Endothelial cell of umbilical vein (primary cell): ENCODE measurements at regions not wholly inside any gene's neighbourhood (a gene's known extent, or its start where the extent isn't known, plus 50 kb on each side); places are given as distances from the start of the nearest gene placed in this dataset.

ENCODE experiments used
- BruUV-seq: library from RNA; stranded (reverse); fragments of 400-500 nt; replicated peaks from 2 replicates; lab custom pipeline; 2021; lab: Mats Ljungman, UMichigan
- CTCF ChIA-PET: fragments of 300-600, 350-600 bp; sonication (Branson Sonifier 250); formaldehyde crosslinking; loops from one replicate; lab custom pipeline; 2021; ENCODE audit warnings: antibody characterized with exemption, inconsistent platforms; lab: Charles Lee
- POLR2A ChIA-PET: fragments of 300-600, 350-600 bp; sonication (Branson Sonifier 250); formaldehyde crosslinking; loops from one replicate; lab custom pipeline; 2021; ENCODE audit warnings: antibody characterized with exemption, inconsistent platforms; lab: Charles Lee
- DNase-seq: peaks from one replicate; pipeline ENCODE4 v3.0.0-alpha.2; 2011; ENCODE audit warnings: low read depth, low spot score
- FAIRE-seq: peaks from 2 replicates; lab custom pipeline; 2011; peaks lifted over from hg19 to GRCh38; lab: Jason Lieb, UNC
- H2AFZ ChIP-seq: 2 replicates; pipeline ENCODE4 v1.6.0; 2012; ENCODE audit warnings: low read depth, low read length, control low read depth, inconsistent platforms
- H3K27ac ChIP-seq: 2 replicates; pipeline ENCODE4 v1.5.1; 2011; ENCODE audit warnings: low read depth, mild to moderate bottlenecking, control low read depth, low read length, moderate library complexity; ENCODE audit not compliant: insufficient read depth
- H3K27me3 ChIP-seq, 2 experiments: 2 replicates each; pipeline versions ENCODE4 v1.6.0 to v1.6.1; 2011; ENCODE audit warnings: low read length in 2 of 2, mixed read lengths in 1 of 2; ENCODE audit not compliant: control insufficient read depth in 2 of 2, insufficient read depth in 2 of 2
- H3K36me3 ChIP-seq, 2 experiments: 2 replicates in 1 of 2; 3 replicates in 1 of 2; pipeline ENCODE4 v1.5.1; 2011; ENCODE audit warnings: low read length in 2 of 2, mild to moderate bottlenecking in 1 of 2, moderate library complexity in 1 of 2; ENCODE audit not compliant: control insufficient read depth in 2 of 2, insufficient read depth in 2 of 2; ENCODE audit errors: extremely low read depth in 1 of 2
- H3K4me1 ChIP-seq: 3 replicates; pipeline ENCODE4 v1.5.1; 2011; ENCODE audit warnings: mild to moderate bottlenecking, low read length; ENCODE audit not compliant: control insufficient read depth, insufficient read depth; ENCODE audit errors: extremely low read depth
- H3K4me2 ChIP-seq: 2 replicates; pipeline ENCODE4 v1.6.1; 2011; ENCODE audit warnings: low read length, control low read depth, mixed read lengths; ENCODE audit not compliant: insufficient read depth
- H3K4me3 ChIP-seq, 3 experiments: fragments of 200-600 bp in 1 of 3; sonication (generic), shearing (Covaris generic) in 1 of 3; replicated peaks in 1 of 3; 2 replicates each; pipeline ENCODE4 v1.5.1; 2011 to 2016; ENCODE audit warnings: control low read depth in 3 of 3, low read length in 3 of 3, mild to moderate bottlenecking in 2 of 3, inconsistent platforms in 1 of 3, low read depth in 1 of 3, moderate library complexity in 1 of 3; ENCODE audit not compliant: insufficient read depth in 1 of 3
- H3K79me2 ChIP-seq: 2 replicates; pipeline ENCODE4 v1.6.0; 2012; ENCODE audit warnings: low read length, inconsistent platforms; ENCODE audit not compliant: control insufficient read depth, insufficient read depth
- H3K9ac ChIP-seq: replicated peaks from 2 replicates; pipeline ENCODE3; 2011; ENCODE audit warnings: low read length, control low read depth; ENCODE audit not compliant: insufficient read depth; ENCODE audit errors: extremely low read depth
- H3K9me1 ChIP-seq: replicated peaks from 3 replicates; pipeline ENCODE4 v1.6.0; 2011; ENCODE audit warnings: mild to moderate bottlenecking, low read length; ENCODE audit not compliant: control insufficient read depth, insufficient read depth; ENCODE audit errors: extremely low read depth
- H3K9me3 ChIP-seq: replicated peaks from 2 replicates; pipeline ENCODE4 v1.5.1; 2012; ENCODE audit warnings: low read length, inconsistent platforms; ENCODE audit not compliant: control insufficient read depth, insufficient read depth
- H4K20me1 ChIP-seq: replicated peaks from 2 replicates; pipeline ENCODE3; 2011; ENCODE audit warnings: mild to moderate bottlenecking, low read length; ENCODE audit not compliant: control insufficient read depth, insufficient read depth; ENCODE audit errors: extremely low read depth
- EZH2 ChIP-seq: IDR thresholded peaks from 2 replicates; pipeline ENCODE4 v1.6.1; 2012; ENCODE audit warnings: borderline replicate concordance, low read depth, mild to moderate bottlenecking, moderate library complexity, low read length, inconsistent platforms; ENCODE audit not compliant: severe bottlenecking
- FOS ChIP-seq: IDR thresholded peaks from 2 replicates; pipeline ENCODE4 v1.6.1; 2011; ENCODE audit warnings: mild to moderate bottlenecking, low read length, moderate library complexity, borderline replicate concordance; ENCODE audit not compliant: insufficient read depth
- JUN ChIP-seq: IDR thresholded peaks from 2 replicates; pipeline ENCODE4 v1.6.1; 2011; ENCODE audit warnings: borderline replicate concordance, low read depth; ENCODE audit not compliant: insufficient read length, insufficient read depth
- MYC ChIP-seq: IDR thresholded peaks from one replicate; pipeline ENCODE4 v1.6.1; 2011; ENCODE audit warnings: mild to moderate bottlenecking, low read depth, low read length
- POLR2A ChIP-seq: IDR thresholded peaks from 2 replicates; pipeline ENCODE4 v1.6.1; 2012; ENCODE audit warnings: low read depth, mild to moderate bottlenecking, control low read depth, low read length
- POLR2AphosphoS5 ChIP-seq: IDR thresholded peaks from 2 replicates; pipeline ENCODE4 v1.6.1; 2012; ENCODE audit warnings: low read depth, mild to moderate bottlenecking, control low read depth, low read length, moderate library complexity; ENCODE audit not compliant: insufficient read depth
- dilution Hi-C: fragments of 300-500 bp; cut with MboI; formaldehyde crosslinking; loops from one replicate; pipeline ENCODE4 v1.15.0; 2019; ENCODE audit warnings: low sequenced_read_pairs; ENCODE audit not compliant: extremely low pct_ligation_motif_present
- intact Hi-C: fragments of 100-400 bp; cut with micrococcal nuclease; formaldehyde crosslinking; loops from one replicate; pipeline ENCODE4 v1.10.0; 2022
- TF ChIP-seq, protein P1 (sequence below), 2 donors: IDR thresholded peaks; 1 replicate in 1 of 2; 2 replicates in 1 of 2; pipeline ENCODE4 v1.5.1; 2011; ENCODE audit warnings: low read length in 2 of 2, mild to moderate bottlenecking in 2 of 2, moderate library complexity in 2 of 2, control low read depth in 1 of 2, inconsistent platforms in 1 of 2, low read depth in 1 of 2; ENCODE audit not compliant: insufficient read depth in 1 of 2; ENCODE audit errors: extremely low read depth in 1 of 2
- TF ChIP-seq, protein P2 (sequence below): IDR thresholded peaks from 2 replicates; pipeline ENCODE4 v1.6.1; 2011; ENCODE audit not compliant: insufficient read depth, insufficient read length

DNA sequence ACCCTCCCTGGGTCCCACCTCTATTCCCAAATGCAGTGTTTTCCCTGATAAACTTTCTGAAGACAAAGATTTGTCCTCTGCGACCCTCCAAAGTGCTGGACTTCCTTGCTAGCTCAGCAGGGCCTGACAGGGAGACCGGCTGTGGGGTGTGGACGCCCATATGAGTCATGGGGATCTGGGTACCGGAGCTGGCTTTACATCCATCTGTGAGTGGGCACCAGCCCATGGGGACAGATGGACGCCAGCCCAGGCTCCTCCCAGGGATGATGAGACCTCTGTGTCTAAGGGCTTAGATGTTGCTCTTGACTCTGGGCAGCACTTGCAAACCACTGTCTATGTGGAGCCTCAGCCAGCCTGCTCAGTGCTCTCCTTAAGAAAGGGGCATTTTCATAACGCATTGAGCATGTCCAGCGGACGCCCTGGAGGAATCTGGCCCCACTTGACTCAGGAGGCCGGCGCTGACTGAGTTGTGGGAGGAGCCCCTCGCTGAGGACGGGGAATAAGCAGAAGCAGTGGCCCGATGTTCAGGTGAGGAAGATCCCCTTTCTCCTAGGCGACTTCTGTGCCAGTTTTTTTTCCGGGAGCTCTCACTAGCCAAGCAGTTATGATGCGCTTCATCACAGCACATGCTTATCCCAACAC lies 229.4 kb upstream of the MYT1L start:
- Histone ChIP-seq H3K4me2 (no peak overlapping the region), H2AFZ (no peak overlapping the region), H3K9me1 (no peaks in the 10 kb centered on the region), H3K27me3 (no peaks in the 10 kb centered on the region), H3K4me1 (no peaks in the 10 kb centered on the region), H4K20me1 (no peaks in the 10 kb centered on the region), H3K9ac (no peak overlapping the region), H3K27ac (no peak overlapping the region), H3K36me3 (no peaks in the 10 kb centered on the region), H3K9me3 (peaks cover 15% of the 10 kb centered on the region), H3K4me3 (no peak overlapping the region), H3K79me2 (no peaks in the 10 kb centered on the region)
- DNase-seq: no peak
- dilution Hi-C loops: no loop called here
- ChIA-PET POLR2A (no interaction called here), CTCF (no interaction called here)
- intact Hi-C loops: no loop called here
- FAIRE-seq: no peak
- TF ChIP-seq POLR2A: no peak
- TF ChIP-seq FOS: no peak
- no peak for TF ChIP-seq JUN
- no peak for TF ChIP-seq POLR2AphosphoS5
- TF ChIP-seq, protein P1, sequence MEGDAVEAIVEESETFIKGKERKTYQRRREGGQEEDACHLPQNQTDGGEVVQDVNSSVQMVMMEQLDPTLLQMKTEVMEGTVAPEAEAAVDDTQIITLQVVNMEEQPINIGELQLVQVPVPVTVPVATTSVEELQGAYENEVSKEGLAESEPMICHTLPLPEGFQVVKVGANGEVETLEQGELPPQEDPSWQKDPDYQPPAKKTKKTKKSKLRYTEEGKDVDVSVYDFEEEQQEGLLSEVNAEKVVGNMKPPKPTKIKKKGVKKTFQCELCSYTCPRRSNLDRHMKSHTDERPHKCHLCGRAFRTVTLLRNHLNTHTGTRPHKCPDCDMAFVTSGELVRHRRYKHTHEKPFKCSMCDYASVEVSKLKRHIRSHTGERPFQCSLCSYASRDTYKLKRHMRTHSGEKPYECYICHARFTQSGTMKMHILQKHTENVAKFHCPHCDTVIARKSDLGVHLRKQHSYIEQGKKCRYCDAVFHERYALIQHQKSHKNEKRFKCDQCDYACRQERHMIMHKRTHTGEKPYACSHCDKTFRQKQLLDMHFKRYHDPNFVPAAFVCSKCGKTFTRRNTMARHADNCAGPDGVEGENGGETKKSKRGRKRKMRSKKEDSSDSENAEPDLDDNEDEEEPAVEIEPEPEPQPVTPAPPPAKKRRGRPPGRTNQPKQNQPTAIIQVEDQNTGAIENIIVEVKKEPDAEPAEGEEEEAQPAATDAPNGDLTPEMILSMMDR (IDR thresholded peaks at IDR 0.05; ENCODE audit: extremely low read depth in 1 of 2, insufficient read depth in 1 of 2, low read depth in 1 of 2, low read length in 2 of 2): no peak
- no peak for TF ChIP-seq MYC
- BruUV-seq: no TSS peak

DNA sequence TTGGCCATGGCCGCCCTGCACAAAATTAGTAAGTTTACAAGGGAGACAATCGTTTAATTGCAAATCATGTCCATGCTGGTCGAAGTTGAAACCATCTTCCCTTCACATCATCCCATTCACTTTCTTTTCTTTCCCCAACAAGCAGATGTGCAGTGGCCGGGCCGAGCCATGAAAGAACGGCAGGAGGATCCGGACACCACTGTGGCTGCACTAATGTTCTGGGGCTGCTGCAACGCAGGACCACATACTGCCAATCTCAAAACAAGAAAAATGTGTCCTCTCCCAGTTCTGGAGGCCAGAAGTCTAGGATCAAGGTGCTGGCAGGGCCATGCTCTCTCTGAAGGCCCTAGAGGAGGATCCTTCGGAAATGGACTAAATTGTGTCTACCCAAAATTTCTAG lies 227.4 kb upstream of the MYT1L start:
- TF ChIP-seq MYC (no peak), FOS (no peak), JUN (no peak), EZH2 (no peak), POLR2A (no peak), POLR2AphosphoS5 (no peak)
- TF ChIP-seq, protein P2, sequence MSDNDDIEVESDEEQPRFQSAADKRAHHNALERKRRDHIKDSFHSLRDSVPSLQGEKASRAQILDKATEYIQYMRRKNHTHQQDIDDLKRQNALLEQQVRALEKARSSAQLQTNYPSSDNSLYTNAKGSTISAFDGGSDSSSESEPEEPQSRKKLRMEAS: no peak
- TF ChIP-seq, protein P1 (IDR thresholded peaks at IDR 0.05; ENCODE audit: extremely low read depth in 1 of 2, insufficient read depth in 1 of 2, low read depth in 1 of 2, low read length in 2 of 2): no peak
- Histone ChIP-seq H3K36me3 (no peaks in the 10 kb centered on the region), H3K4me3 (no peak overlapping the region), H3K79me2 (no peaks in the 10 kb centered on the region), H3K4me1 (no peaks in the 10 kb centered on the region), H3K9ac (no peak overlapping the region), H4K20me1 (no peaks in the 10 kb centered on the region), H3K27ac (no peak overlapping the region), H3K4me2 (no peak overlapping the region), H3K9me1 (no peaks in the 10 kb centered on the region), H3K9me3 (peaks cover 15% of the 10 kb centered on the region), H2AFZ (no peak overlapping the region), H3K27me3 (no peaks in the 10 kb centered on the region)
- BruUV-seq: no TSS peak
- intact Hi-C loops: no loop called here
- dilution Hi-C loops: no loop called here
- no peak for DNase-seq
- ChIA-PET CTCF (no interaction called here), POLR2A (no interaction called here)
- no peak for FAIRE-seq
